ENCODE measurements at regions not wholly inside any gene's neighbourhood (a gene's known extent, or its start where the extent isn't known, plus 50 kb on each side); places are given as distances from the start of the nearest gene placed in this dataset.

GRCh38 chr18:63037491-63037890 lies 282.1 kb downstream of the BCL2 start:
- H3K9ac ChIP-seq (ENCODE audit: low read depth, low read length), result no peak overlapping the region
- H3K4me1 ChIP-seq (ENCODE audit: insufficient read depth, low read length), result peaks cover 9% of the 10 kb centered on the region
- H3K36me3 ChIP-seq (ENCODE audit: insufficient read depth, low read length), result no peaks in the 10 kb centered on the region
- no peak overlapping the region for H2AFZ ChIP-seq (ENCODE audit: low read depth, low read length)
- H3K4me2 ChIP-seq (ENCODE audit: insufficient read depth, low read length), result no peak overlapping the region
- no peak overlapping the region for H3K4me3 ChIP-seq (ENCODE audit: low read depth in 1 of 2, low read length in 2 of 2)
- no peak overlapping the region for H3K27ac ChIP-seq (ENCODE audit: low read length)
- peaks cover 8% of the 10 kb centered on the region for H3K9me3 ChIP-seq (ENCODE audit: insufficient read depth, low read length, severe bottlenecking)
- H4K20me1 ChIP-seq (ENCODE audit: insufficient read depth, low read length), result no peaks in the 10 kb centered on the region
- no peaks in the 10 kb centered on the region for H3K27me3 ChIP-seq (ENCODE audit: insufficient read depth, low read length, poor library complexity)
- DNase-seq (no peak), ATAC-seq (ENCODE audit: insufficient read depth, low read depth) (no peak)
- no peak for TF ChIP-seq CTCF (IDR thresholded peaks at IDR 0.05; ENCODE audit: borderline replicate concordance, extremely low read depth, low read length, poor library complexity, severe bottlenecking)
- TF ChIP-seq EZH2 (IDR thresholded peaks at IDR 0.05; ENCODE audit: borderline replicate concordance, low read depth, low read length, severe bottlenecking), result no peak
- no peaks in the 10 kb centered on the region for H3K79me2 ChIP-seq (ENCODE audit: insufficient read depth, low read length)

- TF ChIP-seq CTCF (IDR thresholded peaks at IDR 0.05; ENCODE audit: borderline replicate concordance, extremely low read depth, low read length, poor library complexity, severe bottlenecking), result no peak
- TF ChIP-seq EZH2 (IDR thresholded peaks at IDR 0.05; ENCODE audit: borderline replicate concordance, low read depth, low read length, severe bottlenecking), result no peak
- Histone ChIP-seq H3K79me2 (ENCODE audit: insufficient read depth, low read length) (no peaks in the 10 kb centered on the region), H3K4me1 (ENCODE audit: insufficient read depth, low read length) (peaks cover 13% of the 10 kb centered on the region), H3K27me3 (ENCODE audit: insufficient read depth, low read length, poor library complexity) (no peaks in the 10 kb centered on the region), H3K9ac (ENCODE audit: low read depth, low read length) (no peak overlapping the region), H2AFZ (ENCODE audit: low read depth, low read length) (no peak overlapping the region), H3K4me3 (ENCODE audit: low read depth in 1 of 2, low read length in 2 of 2) (no peak overlapping the region), H4K20me1 (ENCODE audit: insufficient read depth, low read length) (no peaks in the 10 kb centered on the region), H3K4me2 (ENCODE audit: insufficient read depth, low read length) (no peak overlapping the region), H3K27ac (ENCODE audit: low read length) (0 out of 2 replicates have a peak overlapping the region, but pooled peaks have one; percentile 41), H3K9me3 (ENCODE audit: insufficient read depth, low read length, severe bottlenecking) (peaks cover 14% of the 10 kb centered on the region), H3K36me3 (ENCODE audit: insufficient read depth, low read length) (no peaks in the 10 kb centered on the region)
- no peak for DNase-seq
- ATAC-seq (ENCODE audit: insufficient read depth, low read depth), result peak; percentile 67
Observed at GRCh38 chr18:63031375-63031774, 288.2 kb downstream of the BCL2 start.
